NCI-H1930 (cell line): ENCODE measurements at regions not wholly inside any gene's neighbourhood (a gene's known extent, or its start where the extent isn't known, plus 50 kb on each side); places are given as distances from the start of the nearest gene placed in this dataset.

Source experiments
- DNase-seq, 2 experiments: peaks; one replicate each; lab custom pipeline; 2025; lab: John Stamatoyannopoulos, UW

GRCh38 chr12:25714198-25714984, 161.3 kb upstream of the LMNTD1 start:
- no peak for DNase-seq

GRCh38 chr12:25715102-25715501, 162.0 kb upstream of the LMNTD1 start:
- no peak for DNase-seq

- no peak for DNase-seq
Observed at GRCh38 chr12:25716842-25717241, 163.8 kb upstream of the LMNTD1 start.

GRCh38 chr12:25717552-25717951, 164.5 kb upstream of the LMNTD1 start:
- no peak for DNase-seq

- DNase-seq: no peak
Observed at GRCh38 chr12:25718081-25718731, 165.1 kb upstream of the LMNTD1 start.

GRCh38 chr12:25719505-25719904, 166.4 kb upstream of the LMNTD1 start:
- no peak for DNase-seq

GRCh38 chr12:25723336-25723735, 170.3 kb upstream of the LMNTD1 start:
- DNase-seq: no peak

GRCh38 chr12:25723921-25724491, 170.9 kb upstream of the LMNTD1 start:
- DNase-seq: no peak

- no peak for DNase-seq
Observed at GRCh38 chr12:25725470-25725869, 172.4 kb upstream of the LMNTD1 start.

GRCh38 chr12:25725931-25726330, 172.8 kb upstream of the LMNTD1 start:
- no peak for DNase-seq

- no peak for DNase-seq
Observed at GRCh38 chr12:25728056-25728595, 175.0 kb upstream of the LMNTD1 start.

GRCh38 chr12:25730489-25731349, 177.6 kb upstream of the LMNTD1 start:
- no peak for DNase-seq

GRCh38 chr12:25733541-25733940, 180.5 kb upstream of the LMNTD1 start:
- no peak for DNase-seq

- DNase-seq: no peak
Observed at GRCh38 chr12:25734529-25735180, 181.6 kb upstream of the LMNTD1 start.

- no peak for DNase-seq
Observed at GRCh38 chr12:25740617-25741016, 187.5 kb upstream of the LMNTD1 start.

- no peak for DNase-seq
Observed at GRCh38 chr12:25741917-25742316, 188.8 kb upstream of the LMNTD1 start.

- DNase-seq: no peak
Observed at GRCh38 chr12:25743679-25744215, 190.7 kb upstream of the LMNTD1 start.

GRCh38 chr12:25744313-25744712, 191.2 kb upstream of the LMNTD1 start:
- DNase-seq: no peak

GRCh38 chr12:25745281-25745680, 192.2 kb upstream of the LMNTD1 start:
- no peak for DNase-seq

- no peak for DNase-seq
Observed at GRCh38 chr12:25746131-25746530, 193.0 kb upstream of the LMNTD1 start.

GRCh38 chr12:25752710-25753309, 199.7 kb upstream of the LMNTD1 start:
- DNase-seq: no peak
